HEK293T (cell line): ENCODE measurements at regions not wholly inside any gene's neighbourhood (a gene's known extent, or its start where the extent isn't known, plus 50 kb on each side); places are given as distances from the start of the nearest gene placed in this dataset.

Source experiments
- CTCF ChIA-PET: fragments of 350-600 bp; formaldehyde crosslinking; extraction: SDS; loops from one replicate; lab custom pipeline; 2021; ENCODE audit warnings: antibody characterized with exemption, inconsistent platforms; lab: Yijun Ruan, JAX
- POLR2A ChIA-PET: fragments of 350-600 bp; formaldehyde crosslinking; extraction: SDS; loops from one replicate; lab custom pipeline; 2020; ENCODE audit warnings: antibody characterized with exemption, inconsistent platforms; lab: Yijun Ruan, JAX
- DNase-seq: peaks from one replicate; pipeline ENCODE4 v3.0.0; 2012; ENCODE audit warnings: mixed read lengths; ENCODE audit errors: extremely low spot score
- ARNT ChIP-seq: fragments of 450-650 bp; IDR thresholded peaks from 2 replicates; pipeline ENCODE4 v1.6.1; 2017; ENCODE audit warnings: mild to moderate bottlenecking
- BHLHE40 ChIP-seq: fragments of 450-650 bp; IDR thresholded peaks from 2 replicates; pipeline ENCODE4 v1.6.1; 2016; ENCODE audit warnings: mild to moderate bottlenecking, moderate library complexity, borderline replicate concordance
- CTBP1 ChIP-seq: fragments of 450-650 bp; IDR thresholded peaks from 2 replicates; pipeline ENCODE4 v1.6.1; 2016; ENCODE audit warnings: borderline replicate concordance
- ELF4 ChIP-seq: fragments of 450-650 bp; IDR thresholded peaks from 2 replicates; pipeline ENCODE4 v1.6.1; 2017; ENCODE audit warnings: antibody characterized with exemption
- FOXA1 ChIP-seq: fragments of 450-650 bp; IDR thresholded peaks from 2 replicates; pipeline ENCODE4 v1.6.1; 2016; ENCODE audit warnings: mild to moderate bottlenecking
- FOXK2 ChIP-seq: fragments of 450-650 bp; IDR thresholded peaks from 2 replicates; pipeline ENCODE4 v1.6.1; 2016; ENCODE audit warnings: mild to moderate bottlenecking
- FOXM1 ChIP-seq: fragments of 450-650 bp; IDR thresholded peaks from 2 replicates; pipeline ENCODE4 v1.6.1; 2017; ENCODE audit warnings: mild to moderate bottlenecking, borderline replicate concordance
- HDGF ChIP-seq: fragments of 450-650 bp; IDR thresholded peaks from 2 replicates; pipeline ENCODE4 v1.6.1; 2017; ENCODE audit warnings: antibody characterized with exemption, borderline replicate concordance
- L3MBTL2 ChIP-seq: fragments of 450-650 bp; conservative IDR thresholded peaks from 2 replicates; pipeline ENCODE4 v1.6.1; 2016; ENCODE audit warnings: mild to moderate bottlenecking
- LEF1 ChIP-seq: fragments of 450-650 bp; IDR thresholded peaks from 2 replicates; pipeline ENCODE4 v1.6.1; 2017; ENCODE audit warnings: mild to moderate bottlenecking, borderline replicate concordance
- NFRKB ChIP-seq: fragments of 450-650 bp; IDR thresholded peaks from 2 replicates; pipeline ENCODE4 v1.6.1; 2016; ENCODE audit warnings: mild to moderate bottlenecking, moderate library complexity
- SP1 ChIP-seq: fragments of 450-650 bp; IDR thresholded peaks from 2 replicates; pipeline ENCODE4 v1.6.1; 2017
- SUZ12 ChIP-seq: fragments of 450-650 bp; IDR thresholded peaks from 2 replicates; pipeline ENCODE4 v1.6.1; 2016; ENCODE audit warnings: mild to moderate bottlenecking
- TARDBP ChIP-seq: fragments of 450-650 bp; IDR thresholded peaks from 2 replicates; pipeline ENCODE4 v1.6.1; 2016
- ZNF384 ChIP-seq: fragments of 450-650 bp; IDR thresholded peaks from 2 replicates; pipeline ENCODE4 v1.6.1; 2016
- TF ChIP-seq, protein P1 (sequence below): fragments of 450-650 bp; IDR thresholded peaks from 2 replicates; pipeline ENCODE4 v1.6.1; 2016

DNA sequence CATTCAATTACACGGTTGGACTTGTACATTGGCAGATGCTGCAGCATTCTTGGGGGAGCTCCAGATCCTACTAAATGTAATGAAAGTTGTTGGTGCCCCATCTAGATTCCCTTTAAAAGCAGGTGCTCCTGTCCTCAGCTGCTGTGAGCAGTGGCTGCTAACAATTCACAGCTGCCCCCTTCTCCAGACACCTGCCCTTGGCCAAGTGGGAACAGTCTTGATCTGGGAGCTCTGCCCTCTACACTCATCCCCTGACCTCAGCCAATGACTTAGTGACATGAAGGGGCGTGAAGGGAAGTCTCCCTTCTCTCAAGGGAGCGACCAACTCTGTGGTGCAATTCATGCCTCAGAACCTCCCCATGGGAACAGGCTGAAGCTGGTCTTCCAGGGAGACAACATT lies 125.7 kb downstream of the EIF4E start:
- DNase-seq: no peak
- POLR2A ChIA-PET: no interaction called here
- TF ChIP-seq LEF1: no peak
- TF ChIP-seq HDGF: no peak
- no peak for TF ChIP-seq FOXM1
- TF ChIP-seq ZNF384: no peak
- TF ChIP-seq TARDBP: no peak
- TF ChIP-seq, protein P1, sequence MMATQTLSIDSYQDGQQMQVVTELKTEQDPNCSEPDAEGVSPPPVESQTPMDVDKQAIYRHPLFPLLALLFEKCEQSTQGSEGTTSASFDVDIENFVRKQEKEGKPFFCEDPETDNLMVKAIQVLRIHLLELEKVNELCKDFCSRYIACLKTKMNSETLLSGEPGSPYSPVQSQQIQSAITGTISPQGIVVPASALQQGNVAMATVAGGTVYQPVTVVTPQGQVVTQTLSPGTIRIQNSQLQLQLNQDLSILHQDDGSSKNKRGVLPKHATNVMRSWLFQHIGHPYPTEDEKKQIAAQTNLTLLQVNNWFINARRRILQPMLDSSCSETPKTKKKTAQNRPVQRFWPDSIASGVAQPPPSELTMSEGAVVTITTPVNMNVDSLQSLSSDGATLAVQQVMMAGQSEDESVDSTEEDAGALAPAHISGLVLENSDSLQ: no peak
- no peak for TF ChIP-seq NFRKB
- TF ChIP-seq ELF4: no peak
- no peak for TF ChIP-seq BHLHE40
- TF ChIP-seq SP1: no peak
- no peak for TF ChIP-seq ARNT
- no peak for TF ChIP-seq SUZ12
- TF ChIP-seq L3MBTL2: no peak
- TF ChIP-seq FOXK2: no peak
- no peak for TF ChIP-seq FOXA1
- TF ChIP-seq CTBP1: no peak
- CTCF ChIA-PET: no interaction called here

DNA sequence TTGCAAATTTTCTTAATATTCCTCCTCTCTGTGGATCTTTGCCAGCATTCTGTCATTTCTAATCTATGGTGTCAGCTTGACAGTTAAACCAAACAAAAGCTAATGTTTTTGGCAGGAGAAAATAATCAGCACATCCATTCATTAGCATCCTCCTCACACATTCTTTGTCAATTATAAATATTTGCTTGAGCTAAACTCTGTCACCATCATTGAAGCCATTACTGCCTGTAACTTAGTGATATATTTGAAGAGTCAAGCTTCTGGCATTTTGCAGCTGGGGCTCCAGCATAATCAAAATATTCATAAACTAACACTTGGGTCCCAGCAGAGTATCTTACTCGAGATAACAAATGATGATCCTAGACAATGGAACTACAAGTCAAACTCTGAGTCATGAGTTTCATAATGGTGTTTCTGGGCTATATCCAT lies 126.1 kb downstream of the EIF4E start:
- CTCF ChIA-PET: no interaction called here
- TF ChIP-seq SP1 (no peak), TARDBP (no peak)
- POLR2A ChIA-PET: no interaction called here
- no peak for DNase-seq

DNA sequence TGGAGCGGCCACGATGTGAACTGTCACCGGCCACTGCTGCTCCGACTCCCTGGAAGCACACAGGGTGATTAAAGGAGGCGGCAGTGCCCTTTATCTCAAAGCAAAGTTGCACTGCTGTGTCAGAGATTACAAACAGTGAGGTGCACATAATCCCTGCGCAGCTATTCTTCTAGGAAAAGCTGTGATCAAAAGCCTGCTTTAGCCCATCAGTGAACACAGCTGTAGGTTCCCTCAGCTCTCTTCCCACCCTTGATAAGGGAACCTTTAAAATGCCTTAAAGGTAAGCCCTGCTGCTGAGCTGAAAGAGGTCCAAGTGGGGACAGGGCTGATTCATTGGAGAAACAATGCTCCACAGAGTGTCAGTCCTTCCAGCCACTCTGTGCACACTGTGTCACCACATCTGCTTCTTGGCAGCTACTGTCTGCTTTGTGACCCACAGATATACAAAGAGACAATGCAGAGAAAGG lies 127.6 kb downstream of the EIF4E start:
- ChIA-PET CTCF (no interaction called here), POLR2A (no interaction called here)
- no peak for DNase-seq
- no peak for TF ChIP-seq FOXM1
- TF ChIP-seq ZNF384: no peak
- no peak for TF ChIP-seq CTBP1
- TF ChIP-seq HDGF: no peak
- no peak for TF ChIP-seq ARNT
- TF ChIP-seq, protein P1: no peak
- TF ChIP-seq SP1: no peak
- no peak for TF ChIP-seq SUZ12
- TF ChIP-seq BHLHE40: no peak
- TF ChIP-seq FOXA1: no peak
- TF ChIP-seq L3MBTL2: no peak
- no peak for TF ChIP-seq FOXK2

DNA sequence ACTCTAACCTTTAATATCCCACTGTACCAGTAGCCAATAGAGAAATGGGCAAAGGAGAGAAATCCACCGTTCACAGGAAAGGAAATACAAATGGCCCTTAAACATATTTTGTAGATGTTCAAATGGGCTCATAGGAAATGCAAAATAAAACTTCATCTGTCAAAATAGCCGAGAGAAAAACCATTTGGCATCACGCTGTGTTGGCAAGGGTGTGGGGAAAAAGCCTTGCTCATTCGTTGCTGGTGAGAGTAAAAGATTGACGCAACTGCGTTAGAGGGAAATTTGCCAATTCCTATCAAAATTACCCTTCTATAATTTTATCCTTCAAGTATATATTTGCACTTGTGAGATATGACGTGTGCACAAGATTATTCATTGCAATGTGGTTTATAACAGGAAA lies 131.9 kb downstream of the EIF4E start:
- POLR2A ChIA-PET: no interaction called here
- CTCF ChIA-PET: no interaction called here
- no peak for TF ChIP-seq SUZ12
- TF ChIP-seq, protein P1: no peak
- no peak for TF ChIP-seq LEF1
- TF ChIP-seq NFRKB: no peak
- TF ChIP-seq CTBP1: no peak
- TF ChIP-seq FOXA1: no peak
- TF ChIP-seq FOXM1: no peak
- TF ChIP-seq TARDBP: no peak
- no peak for TF ChIP-seq ELF4
- DNase-seq: no peak

DNA sequence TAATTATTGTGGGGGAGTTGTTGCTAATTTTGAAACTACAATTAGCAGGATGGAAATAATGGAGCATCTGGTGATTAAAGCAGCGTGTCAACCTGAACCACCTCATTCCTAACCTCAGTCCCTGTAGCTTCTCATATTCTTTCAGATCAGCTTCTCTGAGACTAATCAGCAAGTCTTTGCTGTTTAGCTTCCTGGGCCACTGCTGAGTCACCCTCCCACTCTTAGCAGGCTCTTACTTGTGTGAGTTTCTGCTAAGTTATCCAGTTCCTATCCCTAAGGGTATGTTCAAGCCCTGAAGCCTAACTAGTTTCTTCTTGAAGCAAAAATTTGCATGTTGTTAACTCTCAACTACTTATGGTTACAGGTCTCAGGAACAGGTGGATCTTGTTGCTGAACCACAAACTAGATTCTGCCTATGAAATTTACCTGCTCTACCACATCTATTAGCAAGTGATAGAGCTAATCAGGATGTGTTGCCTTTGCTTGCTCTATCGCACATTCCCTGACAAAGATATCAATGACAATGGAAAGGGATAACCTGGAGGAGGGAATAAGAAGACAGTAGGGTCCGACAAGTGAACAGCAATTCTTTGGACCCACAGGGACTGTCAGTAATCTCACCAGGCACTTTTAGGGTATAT lies 134.2 kb downstream of the EIF4E start:
- ChIA-PET CTCF (no interaction called here), POLR2A (no interaction called here)
- DNase-seq: no peak
- TF ChIP-seq SUZ12: no peak

DNA sequence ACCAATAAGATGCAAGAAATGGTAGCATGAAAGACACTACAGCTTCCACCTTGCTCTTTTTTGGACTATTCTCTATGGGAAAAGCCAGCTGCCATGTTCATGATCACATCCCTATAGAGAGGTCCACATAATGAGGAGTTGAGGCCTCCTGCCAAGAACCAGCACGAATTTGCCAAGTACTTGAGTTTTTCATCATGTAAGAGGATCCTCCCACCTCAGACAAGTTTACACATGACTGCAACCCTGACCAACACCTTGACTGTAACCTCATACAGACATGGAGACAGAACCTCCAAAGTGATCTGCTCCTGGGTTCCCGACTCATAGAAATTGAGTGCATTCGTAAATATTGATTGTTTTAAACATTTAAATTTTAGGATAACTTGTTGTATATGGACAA lies 135.2 kb upstream of the TSPAN5 start:
- no peak for DNase-seq
- TF ChIP-seq HDGF (no peak), ARNT (no peak), SUZ12 (no peak), FOXM1 (no peak), FOXA1 (no peak), BHLHE40 (no peak), L3MBTL2 (no peak), ZNF384 (no peak), ELF4 (no peak), CTBP1 (no peak), SP1 (no peak), LEF1 (no peak), NFRKB (no peak)
- TF ChIP-seq, protein P1: no peak
- ChIA-PET POLR2A (no interaction called here), CTCF (no interaction called here)
